PFSK-1 (cell line): ENCODE measurements at regions not wholly inside any gene's neighbourhood (a gene's known extent, or its start where the extent isn't known, plus 50 kb on each side); places are given as distances from the start of the nearest gene placed in this dataset.

Experiments
- FOXP2 ChIP-seq: optimal IDR thresholded peaks from 2 replicates; pipeline ENCODE3; 2011; ENCODE audit warnings: borderline replicate concordance, control low read depth, inconsistent platforms; ENCODE audit not compliant: insufficient read depth; ENCODE audit errors: extremely low read length, extremely low read depth
- POLR2AphosphoS5 ChIP-seq: IDR thresholded peaks from 2 replicates; pipeline ENCODE4 v1.6.1; 2012; ENCODE audit warnings: low read depth, mild to moderate bottlenecking, control low read depth, low read length, moderate library complexity
- REST ChIP-seq, 2 experiments: IDR thresholded peaks; 2 replicates each; pipeline versions ENCODE4 v1.6.1 to v1.8.0; 2011 to 2012; ENCODE audit warnings: low read depth in 2 of 2, low read length in 2 of 2, control low read depth in 1 of 2, inconsistent platforms in 1 of 2, mild to moderate bottlenecking in 1 of 2, moderate library complexity in 1 of 2; ENCODE audit not compliant: insufficient read depth in 1 of 2
- SIN3A ChIP-seq: IDR thresholded peaks from 2 replicates; pipeline ENCODE4 v1.6.1; 2012; ENCODE audit warnings: mild to moderate bottlenecking, low read length, moderate library complexity, borderline replicate concordance; ENCODE audit not compliant: insufficient read depth
- TAF1 ChIP-seq: IDR thresholded peaks from 2 replicates; pipeline ENCODE4 v1.6.1; 2012; ENCODE audit warnings: low read length, control low read depth, borderline replicate concordance; ENCODE audit not compliant: insufficient read depth

- TF ChIP-seq SIN3A (no peak), REST (IDR thresholded peaks at IDR 0.05; ENCODE audit: insufficient read depth in 1 of 2, low read depth in 2 of 2, low read length in 2 of 2) (no peak), POLR2AphosphoS5 (no peak), FOXP2 (no peak), TAF1 (no peak)
Measured at GRCh38 chr6:11434565-11435326, 102.8 kb upstream of the TMEM170B start.

GRCh38 chr6:11433860-11434259 lies 103.7 kb upstream of the TMEM170B start:
- TF ChIP-seq FOXP2 (no peak), SIN3A (no peak)

GRCh38 chr6:11432713-11433450 lies 104.7 kb upstream of the TMEM170B start:
- TF ChIP-seq FOXP2 (no peak), SIN3A (no peak), TAF1 (no peak), REST (IDR thresholded peaks at IDR 0.05; ENCODE audit: insufficient read depth in 1 of 2, low read depth in 2 of 2, low read length in 2 of 2) (no peak), POLR2AphosphoS5 (no peak)

GRCh38 chr6:11432091-11432490 lies 105.5 kb upstream of the TMEM170B start:
- TF ChIP-seq REST (IDR thresholded peaks at IDR 0.05; ENCODE audit: insufficient read depth in 1 of 2, low read depth in 2 of 2, low read length in 2 of 2): no peak
- TF ChIP-seq FOXP2: no peak
- no peak for TF ChIP-seq SIN3A
- TF ChIP-seq POLR2AphosphoS5: no peak
- TF ChIP-seq TAF1: no peak

GRCh38 chr6:11431455-11431937 lies 106.1 kb upstream of the TMEM170B start:
- no peak for TF ChIP-seq REST (IDR thresholded peaks at IDR 0.05; ENCODE audit: insufficient read depth in 1 of 2, low read depth in 2 of 2, low read length in 2 of 2)
